Right lobe of liver (tissue), 6 donors: ENCODE measurements at regions not wholly inside any gene's neighbourhood (a gene's known extent, or its start where the extent isn't known, plus 50 kb on each side); places are given as distances from the start of the nearest gene placed in this dataset.

Source experiments
- ATAC-seq, 4 donors: fragments of 200-7000 bp; cut with Tn5 transposase; one replicate each; pipeline ENCODE4 v1.9.1; 2020; ENCODE audit warnings: mild to moderate bottlenecking in 4 of 4, moderate library complexity in 4 of 4
- DNase-seq, 3 donors: peaks; one replicate each; pipeline ENCODE4 v3.0.0-alpha.2; 2020
- H3K27ac ChIP-seq, 3 donors: fragments of 200-600 bp; one replicate each; pipeline ENCODE4 v1.8.0; 2022
- H3K27me3 ChIP-seq, 2 donors: fragments of 200-600 bp; one replicate each; pipeline ENCODE4 v1.8.0; 2022
- H3K36me3 ChIP-seq, 4 donors: fragments of 200-600 bp; sonication (generic) in 1 of 4; one replicate each; pipeline versions ENCODE4 v1.5.1 to v1.8.0; 2017 to 2022; ENCODE audit warnings: control low read depth in 1 of 4
- H3K4me1 ChIP-seq, 4 donors: fragments of 200-600 bp; sonication (generic) in 1 of 4; one replicate each; pipeline versions ENCODE4 v1.5.1 to v1.8.0; 2017 to 2022; ENCODE audit warnings: control low read depth in 1 of 4
- H3K4me3 ChIP-seq, 3 donors: fragments of 200-600 bp; one replicate each; pipeline ENCODE4 v1.8.0; 2022
- H3K9me3 ChIP-seq, 4 donors: fragments of 200-600 bp; sonication (generic) in 1 of 4; one replicate each; pipeline versions ENCODE4 v1.5.1 to v1.8.0; 2017 to 2022; ENCODE audit warnings: control low read depth in 1 of 4
- POLR2A ChIP-seq: fragments of 450-650 bp; IDR thresholded peaks from one replicate; pipeline ENCODE4 v1.6.1; 2017; ENCODE audit warnings: antibody characterized with exemption, mild to moderate bottlenecking
- WGBS: methylation state at CpG from one replicate; pipeline ENCODE4 v1.1.6; 2018; ENCODE audit warnings: low coverage, low lambda C conversion rate; ENCODE audit not compliant: insufficient coverage; ENCODE audit errors: missing lambda C conversion rate; 5-methylcytosine and 5-hydroxymethylcytosine counted together
- intact Hi-C, 2 donors: fragments of 100-400 bp; cut with DNase I; formaldehyde crosslinking; loops; one replicate each; pipeline versions ENCODE4 v1.11.2 to v1.14.1; 2022
- TF ChIP-seq, protein P1 (sequence below), 4 donors: fragments of 200-600 bp in 3 of 4; fragments of 450-650 bp in 1 of 4; IDR thresholded peaks; one replicate each; pipeline versions ENCODE4 v1.5.1 to v1.8.0; 2016 to 2022; ENCODE audit warnings: antibody characterized with exemption in 4 of 4, mild to moderate bottlenecking in 2 of 4
- donor health status: DM: no; HTN: yes; CAD: no.
- donor health status: DM: no; HTN: no; CAD: no.
- donor health status: DM: no; HTN: no; CAD: no.
- donor health status: DM: no; HTN: yes; CAD: no.
- donor health status: DM: no; HTN: yes; CAD: no.

- intact Hi-C loops: no loop called here
- H3K4me3 ChIP-seq: no peak overlapping the region
- H3K27me3 ChIP-seq: no peaks in the 10 kb centered on the region
- peak in 1 of 3 donors; percentile 36 for DNase-seq
- peaks cover 0 to 9% (median 3%) of the 10 kb centered on the region in 4 donors for H3K4me1 ChIP-seq
- H3K36me3 ChIP-seq: no peaks in the 10 kb centered on the region
- TF ChIP-seq POLR2A: no peak
- TF ChIP-seq, protein P1, sequence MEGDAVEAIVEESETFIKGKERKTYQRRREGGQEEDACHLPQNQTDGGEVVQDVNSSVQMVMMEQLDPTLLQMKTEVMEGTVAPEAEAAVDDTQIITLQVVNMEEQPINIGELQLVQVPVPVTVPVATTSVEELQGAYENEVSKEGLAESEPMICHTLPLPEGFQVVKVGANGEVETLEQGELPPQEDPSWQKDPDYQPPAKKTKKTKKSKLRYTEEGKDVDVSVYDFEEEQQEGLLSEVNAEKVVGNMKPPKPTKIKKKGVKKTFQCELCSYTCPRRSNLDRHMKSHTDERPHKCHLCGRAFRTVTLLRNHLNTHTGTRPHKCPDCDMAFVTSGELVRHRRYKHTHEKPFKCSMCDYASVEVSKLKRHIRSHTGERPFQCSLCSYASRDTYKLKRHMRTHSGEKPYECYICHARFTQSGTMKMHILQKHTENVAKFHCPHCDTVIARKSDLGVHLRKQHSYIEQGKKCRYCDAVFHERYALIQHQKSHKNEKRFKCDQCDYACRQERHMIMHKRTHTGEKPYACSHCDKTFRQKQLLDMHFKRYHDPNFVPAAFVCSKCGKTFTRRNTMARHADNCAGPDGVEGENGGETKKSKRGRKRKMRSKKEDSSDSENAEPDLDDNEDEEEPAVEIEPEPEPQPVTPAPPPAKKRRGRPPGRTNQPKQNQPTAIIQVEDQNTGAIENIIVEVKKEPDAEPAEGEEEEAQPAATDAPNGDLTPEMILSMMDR (IDR thresholded peaks at IDR 0.05): no peak
- no peak overlapping the region for H3K27ac ChIP-seq
- no peaks in the 10 kb centered on the region for H3K9me3 ChIP-seq
- 94% methylated on average over 2 of the region's 16 CpGs for WGBS
- ATAC-seq: no peak
These were observed 636.1 kb downstream of the BRD1 start for GRCh38 chr22:49191506-49191980.

DNA sequence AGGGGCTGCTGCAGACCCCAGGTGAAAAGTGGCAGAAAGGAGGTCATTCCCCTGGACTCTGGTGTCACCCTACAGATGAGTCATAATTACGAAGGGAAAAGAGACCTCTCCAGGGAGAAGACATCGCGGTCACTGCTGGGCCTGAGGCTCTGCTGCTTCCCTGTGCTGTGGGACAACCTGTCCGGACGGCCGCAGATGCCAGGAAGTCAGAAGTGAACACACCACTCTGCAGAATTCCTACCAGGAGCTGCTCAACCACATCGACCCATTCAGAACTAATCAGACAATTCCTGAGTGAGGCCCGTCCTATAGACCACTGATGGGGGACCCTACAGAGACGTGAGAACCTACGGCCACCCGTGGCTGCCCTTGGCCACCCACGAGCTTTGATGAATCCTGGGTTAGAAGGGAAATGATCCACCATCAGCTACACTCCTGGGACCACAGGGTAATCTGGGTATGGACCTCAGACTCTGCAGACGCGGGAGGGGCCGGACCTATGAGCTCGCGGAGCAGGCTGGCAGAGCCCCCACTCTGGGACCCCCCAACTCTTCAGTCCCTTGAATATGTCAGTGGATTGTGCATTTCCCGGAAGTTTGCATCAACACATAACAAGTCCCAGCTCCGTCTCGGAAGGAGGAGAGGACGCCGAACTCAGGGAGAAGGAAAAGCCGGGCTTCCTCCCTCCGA is 636.7 kb downstream of the BRD1 start:
- Histone ChIP-seq H3K4me1 (peaks cover 0 to 9% (median 3%) of the 10 kb centered on the region in 4 donors), H3K9me3 (no peaks in the 10 kb centered on the region), H3K27ac (no peak overlapping the region), H3K27me3 (no peaks in the 10 kb centered on the region), H3K36me3 (no peaks in the 10 kb centered on the region), H3K4me3 (no peak overlapping the region)
- 89% methylated on average over 7 of the region's 24 CpGs for WGBS
- intact Hi-C loops: no loop called here
- TF ChIP-seq POLR2A: no peak
- TF ChIP-seq, protein P1 (IDR thresholded peaks at IDR 0.05): no peak
- DNase-seq (peak in 1 of 3 donors; percentile 22), ATAC-seq (no peak)

- whole genome bisulfite sequencing: 88% methylated on average over 8 of the region's 14 CpGs
- no peaks in the 10 kb centered on the region for H3K27me3 ChIP-seq
- peak in 1 of 3 donors; percentile 25 for DNase-seq
- intact Hi-C loops: no loop called here
- no peak overlapping the region for H3K4me3 ChIP-seq
- no peaks in the 10 kb centered on the region for H3K36me3 ChIP-seq
- ATAC-seq: no peak
- H3K4me1 ChIP-seq: peaks cover 0 to 9% (median 3%) of the 10 kb centered on the region in 4 donors
- no peaks in the 10 kb centered on the region for H3K9me3 ChIP-seq
- no peak overlapping the region for H3K27ac ChIP-seq
- TF ChIP-seq POLR2A: no peak
- TF ChIP-seq, protein P1 (IDR thresholded peaks at IDR 0.05): no peak
These were observed 637.8 kb downstream of the BRD1 start for GRCh38 chr22:49189871-49190270.

DNA sequence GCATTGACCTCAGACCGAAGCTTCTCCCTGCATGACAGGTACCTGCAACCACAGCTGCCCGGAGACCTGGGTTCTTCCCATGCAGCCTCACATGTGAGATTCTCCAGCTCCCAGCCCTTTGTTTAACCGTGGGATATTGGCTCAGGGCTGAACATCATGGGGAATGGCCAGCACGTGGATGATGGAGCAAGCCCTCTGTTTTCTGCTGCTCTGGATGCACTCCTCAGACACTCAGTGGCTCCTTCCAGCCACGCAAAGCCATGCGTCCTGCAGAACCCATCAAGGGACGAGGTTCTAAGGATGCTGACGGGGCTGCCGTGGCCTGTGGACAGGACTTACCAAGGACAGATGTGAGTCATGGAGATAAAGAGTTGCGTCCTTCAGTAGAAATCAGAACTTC is 639.1 kb downstream of the BRD1 start:
- no peaks in the 10 kb centered on the region for H3K9me3 ChIP-seq
- WGBS: 94% methylated on average over 4 of the region's 10 CpGs
- DNase-seq (no peak), ATAC-seq (no peak)
- no peaks in the 10 kb centered on the region for H3K27me3 ChIP-seq
- H3K36me3 ChIP-seq: no peaks in the 10 kb centered on the region
- no peak overlapping the region for H3K4me3 ChIP-seq
- H3K27ac ChIP-seq: no peak overlapping the region
- peaks cover 0 to 8% (median under 1%) of the 10 kb centered on the region in 4 donors for H3K4me1 ChIP-seq
- intact Hi-C loops: no loop called here
- TF ChIP-seq, protein P1 (IDR thresholded peaks at IDR 0.05): no peak
- no peak for TF ChIP-seq POLR2A
